ENCODE measurements at regions not wholly inside any gene's neighbourhood (a gene's known extent, or its start where the extent isn't known, plus 50 kb on each side); places are given as distances from the start of the nearest gene placed in this dataset.

GRCh38 chr13:65660731-65661130 is 1569.4 kb downstream of the PCDH9 start:
- TF ChIP-seq CTCF (IDR thresholded peaks at IDR 0.05) (no peak), POLR2A (IDR thresholded peaks at IDR 0.05) (no peak)
